GM18505 (cell line): ENCODE measurements at regions not wholly inside any gene's neighbourhood (a gene's known extent, or its start where the extent isn't known, plus 50 kb on each side); places are given as distances from the start of the nearest gene placed in this dataset.

ENCODE experiments used
- ATAC-seq: cut with Tn5 transposase; IDR thresholded peaks from one replicate; pipeline ENCODE4 v1.9.1; 2021; ENCODE audit not compliant: unreplicated experiment
- POLR2A ChIP-seq: IDR thresholded peaks from 4 replicates; pipeline ENCODE4 v1.6.1; 2011; ENCODE audit warnings: borderline replicate concordance; ENCODE audit not compliant: insufficient read depth, insufficient read length; ENCODE audit errors: extremely low read depth

DNA sequence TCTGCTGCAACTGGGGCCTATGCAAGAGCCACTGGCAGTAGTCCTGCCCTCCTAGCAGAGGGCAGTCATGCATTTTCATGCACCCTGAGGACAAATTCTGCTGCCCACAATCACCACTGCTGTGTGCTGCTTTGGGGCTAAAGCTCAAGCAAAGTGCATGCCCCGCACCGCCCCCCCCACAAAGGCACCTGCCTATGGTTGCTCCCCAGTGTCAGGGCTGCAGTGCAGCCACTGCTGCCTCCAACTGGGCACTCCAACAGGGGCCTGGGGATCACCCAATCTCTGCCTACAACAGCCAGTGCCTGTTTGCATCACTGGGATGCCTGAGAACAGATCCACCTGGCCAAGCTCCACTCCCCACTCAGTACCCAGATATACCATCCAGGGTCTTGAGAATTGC, 417.0 kb downstream of the HTR7 start:
- ATAC-seq, result no peak
- TF ChIP-seq POLR2A, result no peak

DNA sequence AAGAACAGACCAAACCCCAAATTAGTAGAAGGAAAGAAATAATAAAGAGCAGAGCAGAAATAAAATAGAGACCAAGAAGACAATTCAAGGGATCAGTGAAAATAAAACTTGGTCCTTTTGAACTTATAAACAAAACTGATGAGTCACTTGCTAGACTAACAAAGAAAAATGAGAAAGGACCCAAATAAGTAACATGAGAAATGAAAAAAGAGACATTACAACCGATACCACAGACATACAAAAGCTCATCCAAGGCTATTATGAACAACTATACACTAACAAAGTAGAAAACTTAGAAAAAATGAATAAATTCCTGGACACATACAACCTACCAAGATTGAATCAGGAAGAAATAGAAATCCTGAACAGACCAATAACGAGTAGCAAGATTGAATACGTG, 414.5 kb downstream of the HTR7 start:
- no peak for TF ChIP-seq POLR2A
- ATAC-seq, result no peak

DNA sequence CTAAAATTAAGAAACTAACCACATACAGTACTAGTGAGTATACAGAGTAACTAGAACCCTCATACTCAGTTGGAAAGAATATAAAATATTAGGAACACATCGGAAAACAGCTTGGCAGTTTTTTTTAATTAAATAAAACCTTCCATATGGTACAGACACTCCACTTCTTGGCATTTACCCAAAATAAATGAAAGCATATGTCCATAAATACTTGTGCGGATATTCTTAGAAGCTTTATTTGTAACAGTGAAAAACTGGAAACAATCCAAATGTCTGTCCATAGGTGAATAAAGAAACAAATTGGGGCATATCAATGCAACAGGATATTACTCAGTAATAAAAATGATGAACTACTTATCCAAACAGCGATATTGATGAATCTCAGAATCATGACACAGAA, 410.0 kb downstream of the HTR7 start:
- no peak for ATAC-seq
- TF ChIP-seq POLR2A, result no peak

DNA sequence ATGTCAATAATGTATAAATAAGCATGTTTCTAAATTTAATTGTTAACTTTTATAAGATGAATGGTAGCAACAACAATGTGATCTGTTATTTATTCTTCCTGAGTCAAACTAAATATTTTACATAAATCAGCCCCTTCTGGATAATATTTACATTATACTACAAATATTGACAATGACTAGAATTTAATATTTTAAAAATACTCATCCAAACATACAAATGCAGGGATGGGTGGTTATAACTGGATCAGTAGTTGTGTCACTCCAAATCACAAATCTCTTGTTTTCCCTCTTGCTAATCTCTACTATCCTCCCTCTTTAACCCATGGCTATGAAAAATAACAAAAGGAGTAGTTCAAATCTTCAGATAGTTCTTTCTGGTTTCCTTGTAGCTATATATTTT, 407.0 kb downstream of the HTR7 start:
- no peak for TF ChIP-seq POLR2A
- no peak for ATAC-seq

DNA sequence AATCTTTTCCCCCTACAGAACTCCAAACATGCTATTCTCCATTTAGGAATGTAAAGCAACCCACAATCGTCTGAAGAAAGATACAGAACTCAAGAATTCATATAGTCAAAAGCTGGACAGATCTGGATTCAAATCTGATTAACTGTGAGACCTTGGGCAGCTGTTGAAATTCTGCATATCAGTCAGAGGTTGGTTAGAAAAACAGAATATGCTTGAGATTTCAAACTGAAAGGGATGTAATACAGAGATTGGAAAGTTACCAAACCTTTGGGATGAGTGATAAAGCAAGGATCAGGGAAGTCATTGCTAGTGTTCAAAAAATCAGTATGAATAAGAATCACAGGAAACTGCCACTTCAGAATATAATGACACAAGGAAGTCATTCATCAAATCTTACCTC, 406.6 kb downstream of the HTR7 start:
- TF ChIP-seq POLR2A, result no peak
- no peak for ATAC-seq

DNA sequence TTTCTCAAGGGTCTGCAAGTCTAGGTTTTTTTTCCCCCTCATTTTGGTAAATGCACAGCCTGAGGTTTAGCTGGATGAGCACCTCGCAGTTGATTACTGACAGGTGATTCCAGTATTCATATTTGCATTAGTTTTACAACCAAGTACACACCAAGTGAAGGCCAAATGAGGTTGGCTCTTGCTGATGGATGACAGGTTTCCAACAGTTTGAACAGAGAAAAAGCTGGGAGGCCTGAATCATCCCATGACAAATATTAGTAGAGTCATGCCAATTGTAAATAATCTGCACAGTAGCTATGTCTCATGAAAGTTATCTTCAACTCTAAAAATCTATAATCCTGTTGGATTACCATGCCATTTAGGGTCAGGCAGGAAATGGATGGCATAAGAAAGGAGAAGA, 399.8 kb downstream of the HTR7 start:
- no peak for ATAC-seq
- TF ChIP-seq POLR2A, result no peak

DNA sequence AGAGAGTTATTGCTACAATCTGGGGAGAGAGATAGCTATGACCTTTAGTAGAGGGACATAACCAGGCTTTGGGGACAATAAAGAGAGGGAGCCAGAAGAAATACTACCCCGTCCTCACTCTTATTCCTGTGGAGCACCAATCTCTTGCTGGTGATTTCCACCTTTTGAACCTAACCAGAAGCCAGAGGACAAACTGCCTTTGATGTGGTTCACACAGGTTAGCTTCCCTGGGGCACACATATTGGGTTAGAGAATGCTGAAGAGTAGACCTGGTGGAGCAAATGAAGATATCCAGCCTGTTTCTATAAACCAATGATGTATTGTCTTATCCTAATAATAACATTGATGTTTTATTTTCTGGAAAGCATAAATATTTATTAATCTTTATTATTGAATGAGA, 399.3 kb downstream of the HTR7 start:
- no peak for TF ChIP-seq POLR2A
- no peak for ATAC-seq

DNA sequence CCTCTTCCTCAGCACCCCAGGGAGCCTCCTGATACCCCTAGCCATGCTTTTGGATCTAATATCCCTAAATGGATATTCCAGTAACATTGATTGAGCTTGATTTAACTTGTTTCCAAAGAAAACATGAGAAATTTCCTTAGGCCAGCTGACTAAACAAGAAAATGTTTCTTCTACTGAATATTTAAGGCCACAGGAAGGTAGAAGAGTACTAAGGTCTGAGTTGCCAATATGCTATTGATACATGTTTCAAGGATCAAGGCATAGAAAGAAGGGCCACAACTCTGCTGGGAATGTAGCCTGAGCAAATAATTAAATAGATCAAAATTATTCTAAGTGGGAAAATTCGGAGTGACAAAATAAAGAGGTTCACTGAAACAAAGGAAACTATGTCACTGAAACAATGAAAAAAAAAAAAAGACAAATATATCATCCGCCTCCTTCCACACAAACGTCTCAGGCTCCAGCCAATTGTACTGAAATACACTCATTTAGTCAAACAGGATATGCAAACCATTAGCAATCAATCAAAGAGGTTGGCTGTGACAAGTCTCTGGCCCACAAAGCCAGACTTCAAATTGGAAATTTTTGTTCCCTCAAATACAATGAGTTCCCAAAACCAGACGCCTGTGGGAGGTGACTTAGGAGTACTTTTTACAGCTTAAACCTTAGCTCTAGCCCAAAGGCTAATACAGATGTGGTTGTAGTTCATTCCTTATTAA, 396.2 kb downstream of the HTR7 start:
- no peak for ATAC-seq
- TF ChIP-seq POLR2A, result no peak

DNA sequence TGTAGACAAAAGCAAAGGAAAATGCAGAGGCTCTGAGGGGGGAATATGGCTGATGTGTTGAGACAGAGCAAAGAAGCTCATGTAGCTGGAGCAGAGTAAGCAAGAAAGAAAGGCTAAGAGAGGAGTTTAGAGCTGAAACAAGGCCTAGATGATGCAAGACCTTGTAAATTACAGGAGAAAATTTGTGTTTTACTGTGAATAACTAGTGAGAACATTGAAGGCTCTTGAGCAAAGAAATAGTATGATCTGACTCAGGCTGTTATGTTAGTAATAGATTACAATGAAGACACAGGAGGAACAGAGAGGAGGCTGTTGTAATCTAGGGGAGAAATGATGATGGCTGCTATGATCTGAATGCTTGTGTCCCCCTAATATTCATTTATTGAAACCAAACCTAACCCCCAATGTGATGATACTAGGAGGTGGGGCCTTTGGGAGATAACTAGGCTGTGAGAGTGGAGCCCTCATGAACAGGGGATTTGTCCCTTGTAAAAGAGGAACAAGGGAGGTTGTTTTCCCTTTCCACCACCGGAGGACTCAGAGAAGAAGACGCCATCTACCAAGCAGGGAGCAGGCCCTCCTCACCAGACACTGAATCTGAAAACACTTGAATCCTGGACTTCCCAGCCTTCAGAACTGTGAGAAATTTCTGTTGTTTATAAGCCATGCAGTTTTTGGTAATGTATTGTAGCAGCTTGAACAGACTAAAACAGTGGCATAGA, 394.9 kb downstream of the HTR7 start:
- ATAC-seq, result no peak
- no peak for TF ChIP-seq POLR2A

DNA sequence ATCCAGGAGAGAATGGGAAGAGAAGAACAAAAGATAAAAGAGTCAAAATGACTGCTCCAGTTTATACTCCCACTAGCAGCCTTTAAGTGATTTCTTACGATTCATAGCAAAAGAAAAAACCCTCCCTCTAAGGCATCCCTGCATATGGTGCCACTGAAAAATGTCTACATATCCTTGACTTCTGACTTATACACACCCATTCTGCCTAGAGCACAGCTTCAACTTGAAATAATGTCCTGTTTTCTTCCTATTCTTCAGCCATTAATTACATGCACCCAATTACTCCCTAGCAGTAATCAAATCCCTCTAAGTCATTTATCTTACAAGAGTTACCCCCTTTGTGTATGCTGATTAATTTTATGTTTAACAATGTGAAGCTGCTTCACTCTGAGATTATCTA, 393.5 kb downstream of the HTR7 start:
- no peak for ATAC-seq
- TF ChIP-seq POLR2A, result no peak

DNA sequence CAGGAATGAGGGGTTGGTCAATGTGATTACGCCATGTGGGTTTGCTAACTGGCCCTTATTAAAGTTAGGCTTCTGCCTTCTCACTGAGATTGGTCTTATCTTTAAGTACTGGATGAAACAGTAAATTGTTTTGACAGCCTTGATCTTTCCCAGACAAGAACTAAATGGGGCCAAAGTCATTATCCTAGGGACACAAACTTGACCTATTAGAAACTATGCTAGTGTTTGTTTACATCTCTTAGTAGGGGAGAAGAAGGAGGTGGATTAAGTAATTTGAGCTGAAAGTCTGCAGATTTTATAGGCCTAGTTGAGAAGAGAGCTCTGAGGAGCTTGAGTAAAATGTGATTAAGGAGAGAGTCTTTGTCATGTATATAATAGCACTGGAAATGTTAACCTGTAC, 386.9 kb downstream of the HTR7 start:
- no peak for ATAC-seq
- TF ChIP-seq POLR2A, result no peak

DNA sequence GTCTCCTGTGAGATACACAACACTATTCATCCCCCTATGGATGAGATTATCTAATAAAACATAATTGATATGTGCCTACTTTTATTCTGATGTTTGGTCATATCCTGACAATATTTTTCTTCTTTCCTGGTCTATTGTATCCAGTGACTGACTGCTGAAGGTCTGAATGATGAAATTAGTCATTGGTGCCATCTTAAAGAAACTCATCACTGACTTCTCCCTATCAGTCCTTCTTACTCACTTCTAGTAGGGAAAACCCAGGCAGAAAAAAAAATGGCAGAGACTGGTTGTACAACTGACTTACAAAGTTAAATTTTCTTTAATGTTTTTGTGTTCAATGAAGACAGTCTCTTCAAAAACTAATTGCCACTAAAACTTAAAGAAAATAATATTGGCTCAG, 377.4 kb downstream of the HTR7 start:
- ATAC-seq, result no peak
- TF ChIP-seq POLR2A, result no peak

DNA sequence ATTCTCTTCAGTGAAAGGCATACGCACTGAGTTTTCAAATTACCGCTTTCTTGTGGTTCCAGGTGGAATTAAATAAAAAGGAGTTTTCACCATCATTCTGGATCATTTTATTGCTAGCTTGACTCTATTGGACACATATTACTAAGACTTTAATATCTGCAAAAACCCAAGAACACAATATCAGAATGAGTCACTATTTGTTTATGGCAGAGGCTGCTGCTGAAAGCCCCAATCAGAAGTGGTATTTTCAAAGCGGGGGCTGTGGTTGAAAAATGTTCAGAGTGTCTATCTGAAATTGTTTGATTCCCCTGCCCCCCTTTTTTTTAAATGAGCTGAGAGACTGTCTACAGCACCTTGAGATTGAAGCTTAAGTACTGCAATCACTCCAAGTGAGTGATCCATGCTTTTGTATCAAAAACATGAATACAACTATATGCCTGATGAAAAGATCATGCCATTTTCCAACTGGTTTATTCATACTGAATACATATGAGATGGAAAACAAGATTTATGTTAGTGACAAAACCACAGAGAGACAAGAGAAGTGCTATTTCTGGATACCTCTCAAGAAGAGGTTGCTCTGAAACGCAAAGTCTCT, 376.4 kb downstream of the HTR7 start:
- no peak for TF ChIP-seq POLR2A
- no peak for ATAC-seq

DNA sequence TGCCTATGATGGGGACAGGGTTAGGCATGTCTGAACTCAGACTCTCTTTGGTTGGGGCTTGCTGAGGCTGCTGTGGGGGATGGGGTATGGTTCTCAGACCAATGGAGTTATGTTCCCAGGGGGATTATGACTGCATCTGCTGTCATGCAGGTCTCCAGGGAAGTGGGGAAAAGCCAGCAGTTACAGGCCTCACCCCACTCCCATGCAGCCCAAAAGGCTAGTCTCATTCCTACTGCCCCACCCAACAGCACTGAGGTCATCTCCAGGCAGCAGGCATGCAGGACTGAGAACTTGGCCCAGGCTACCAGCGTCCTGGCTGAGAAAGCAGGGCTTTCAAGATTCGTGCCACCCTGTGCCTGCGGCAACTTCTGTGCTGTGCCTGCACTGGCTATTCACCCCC, 373.3 kb downstream of the HTR7 start:
- TF ChIP-seq POLR2A, result no peak
- no peak for ATAC-seq

DNA sequence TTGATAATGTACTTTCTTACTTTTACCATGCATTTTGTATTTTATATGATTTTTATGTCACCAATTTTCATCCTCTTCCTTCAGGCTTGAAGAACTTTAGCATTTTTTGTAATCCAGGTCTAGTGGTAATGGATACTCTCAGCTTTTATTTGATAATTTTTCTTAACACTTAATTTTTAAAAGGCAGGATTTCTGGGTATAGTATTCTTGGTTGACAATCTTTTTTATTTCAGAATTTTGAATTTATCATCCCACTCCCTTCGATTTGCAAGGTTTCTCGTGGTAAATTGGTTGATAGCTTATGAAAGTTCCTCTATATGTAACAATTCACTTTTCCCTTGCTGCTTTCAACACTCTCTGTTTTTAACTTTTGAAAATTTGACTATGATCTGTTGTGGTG, 363.7 kb downstream of the HTR7 start:
- no peak for ATAC-seq
- TF ChIP-seq POLR2A, result no peak

DNA sequence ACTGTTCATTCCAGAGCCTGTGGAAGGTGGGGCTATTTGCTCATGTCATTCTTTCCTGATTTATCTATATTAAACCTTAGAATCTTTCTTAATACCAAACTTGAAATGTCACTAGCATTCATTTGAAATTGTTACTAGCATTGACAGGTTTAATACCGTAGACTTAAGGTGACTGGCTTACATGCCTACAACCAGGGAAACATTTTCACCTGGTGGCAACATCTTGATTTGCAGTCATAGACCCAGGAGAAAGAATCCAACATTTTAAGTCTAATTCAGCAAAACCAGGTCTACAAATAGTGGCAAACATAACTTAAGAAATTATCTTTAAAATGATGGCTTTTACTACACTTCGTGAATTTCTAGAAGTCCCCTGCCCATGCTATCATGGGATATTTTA, 353.7 kb downstream of the HTR7 start:
- TF ChIP-seq POLR2A, result no peak
- ATAC-seq, result no peak
